B cell (primary cell): ENCODE measurements at regions not wholly inside any gene's neighbourhood (a gene's known extent, or its start where the extent isn't known, plus 50 kb on each side); places are given as distances from the start of the nearest gene placed in this dataset.
"Not testable (repeated sequence)": the region's sequence is repeated elsewhere in the genome, so short reads cannot be mapped to it uniquely, and the experiment has no call there.

Source experiments
- ATAC-seq: fragments of 200-7000 bp; cut with Tn5 transposase; one replicate; pipeline ENCODE4 v1.10.0; 2021; ENCODE audit warnings: low read depth, mild to moderate bottlenecking, moderate number of reproducible peaks, moderate library complexity
- CTCF ChIA-PET: fragments of 350-600 bp; sonication (Branson Sonifier 250); formaldehyde crosslinking; loops from one replicate; lab custom pipeline; 2021; ENCODE audit warnings: antibody characterized with exemption, inconsistent platforms; lab: Charles Lee
- POLR2A ChIA-PET: fragments of 350-600 bp; sonication (Branson Sonifier 250); formaldehyde crosslinking; loops from one replicate; lab custom pipeline; 2021; ENCODE audit warnings: antibody characterized with exemption; lab: Charles Lee
- DNase-seq: peaks from one replicate; pipeline ENCODE4 v3.0.0; 2013
- H2AFZ ChIP-seq: 2 replicates; pipeline ENCODE4 v1.6.1; 2012; ENCODE audit warnings: mild to moderate bottlenecking, low read depth, low read length; ENCODE audit not compliant: insufficient read depth, poor library complexity, severe bottlenecking
- H3K27ac ChIP-seq, 2 donors: 1 replicate in 1 of 2; 2 replicates in 1 of 2; pipeline ENCODE4 v1.5.1; 2012 to 2013; ENCODE audit warnings: low read length in 2 of 2, mild to moderate bottlenecking in 2 of 2, moderate library complexity in 1 of 2
- H3K27me3 ChIP-seq, 4 experiments: fragments of 200-600 bp in 1 of 4; sonication (generic) in 1 of 4; replicated peaks in 1 of 4; 1 replicate in 2 of 4; 2 replicates in 2 of 4; pipeline versions ENCODE4 v1.6.1 to v1.7.0; 2013 to 2016; ENCODE audit warnings: low read length in 3 of 4, mild to moderate bottlenecking in 2 of 4, mixed read lengths in 1 of 4, moderate library complexity in 1 of 4; ENCODE audit not compliant: insufficient read depth in 4 of 4, control insufficient read depth in 3 of 4; ENCODE audit errors: control extremely low read depth in 1 of 4
- H3K36me3 ChIP-seq, 2 experiments: replicated peaks in 1 of 2; 1 replicate in 1 of 2; 2 replicates in 1 of 2; pipeline versions ENCODE4 v1.6.1 to v1.7.1; 2013; ENCODE audit warnings: low read length in 1 of 2; ENCODE audit not compliant: insufficient read depth in 2 of 2, control insufficient read depth in 1 of 2; ENCODE audit errors: control extremely low read depth in 1 of 2, extremely low read depth in 1 of 2
- H3K4me1 ChIP-seq, 2 donors: fragments of 200-600 bp in 1 of 2; sonication (generic) in 1 of 2; 1 replicate in 1 of 2; 2 replicates in 1 of 2; pipeline versions ENCODE4 v1.5.1 to v1.6.1; 2013 to 2017; ENCODE audit warnings: low read length in 2 of 2; ENCODE audit not compliant: control insufficient read depth in 2 of 2, insufficient read depth in 2 of 2
- H3K4me2 ChIP-seq: replicated peaks from 2 replicates; pipeline ENCODE3; 2012; ENCODE audit warnings: mild to moderate bottlenecking, low read depth, low read length; ENCODE audit not compliant: poor library complexity, severe bottlenecking
- H3K4me3 ChIP-seq, 5 experiments: fragments of 200-600 bp in 1 of 5; sonication (generic) in 1 of 5; 1 replicate in 3 of 5; 2 replicates in 2 of 5; pipeline versions ENCODE4 v1.5.1 to v1.7.0; 2011 to 2016; ENCODE audit warnings: low read length in 4 of 5, mild to moderate bottlenecking in 4 of 5, low read depth in 2 of 5, control low read depth in 1 of 5, moderate library complexity in 1 of 5; ENCODE audit not compliant: insufficient read depth in 1 of 5; ENCODE audit errors: control extremely low read depth in 1 of 5, extremely low read depth in 1 of 5
- H3K79me2 ChIP-seq: fragments of 200-600 bp; sonication (generic); one replicate; pipeline ENCODE4 v1.6.0; 2016; ENCODE audit warnings: low read length; ENCODE audit not compliant: control insufficient read depth, insufficient read depth
- H3K9ac ChIP-seq: fragments of 200-600 bp; sonication (generic); 2 replicates; pipeline ENCODE4 v1.6.1; 2017; ENCODE audit warnings: mild to moderate bottlenecking, low read length, moderate library complexity
- H3K9me3 ChIP-seq, 3 donors: one replicate each; pipeline versions ENCODE4 v1.6.1 to v1.7.1; 2013; ENCODE audit warnings: low read length in 2 of 3; ENCODE audit not compliant: control insufficient read depth in 2 of 3, insufficient read depth in 1 of 3; ENCODE audit errors: control extremely low read depth in 1 of 3
- H4K20me1 ChIP-seq: 2 replicates; pipeline ENCODE4 v1.6.0; 2012; ENCODE audit warnings: mild to moderate bottlenecking, low read length; ENCODE audit not compliant: insufficient read depth, control insufficient read depth, poor library complexity, severe bottlenecking
- H3K27ac Mint-ChIP-seq: one replicate; pipeline ENCODE4 v1.8.0; 2021; ENCODE audit warnings: mixed read lengths
- H3K27me3 Mint-ChIP-seq: one replicate; pipeline ENCODE4 v1.8.0; 2021; ENCODE audit warnings: mixed read lengths
- H3K4me1 Mint-ChIP-seq: one replicate; pipeline ENCODE4 v1.8.0; 2021; ENCODE audit warnings: mixed read lengths
- H3K4me3 Mint-ChIP-seq: one replicate; pipeline ENCODE4 v1.8.0; 2021; ENCODE audit warnings: mixed read lengths
- H3K9me3 Mint-ChIP-seq: one replicate; pipeline ENCODE4 v1.8.0; 2022; ENCODE audit warnings: mixed read lengths; ENCODE audit not compliant: insufficient read depth
- CTCF ChIP-seq: fragments of 200-600 bp; IDR thresholded peaks from one replicate; pipeline ENCODE4 v1.8.0; 2022; ENCODE audit warnings: antibody characterized with exemption, mild to moderate bottlenecking
- EZH2 ChIP-seq: IDR thresholded peaks from 2 replicates; pipeline ENCODE4 v1.6.1; 2012; ENCODE audit warnings: borderline replicate concordance, low read depth, mild to moderate bottlenecking, moderate library complexity, low read length; ENCODE audit not compliant: insufficient read depth, poor library complexity, severe bottlenecking
- WGBS: methylation state at CpG from one replicate; pipeline ENCODE4 v1.1.5; 2013; ENCODE audit warnings: missing lambda C conversion rate; ENCODE audit not compliant: insufficient coverage; 5-methylcytosine and 5-hydroxymethylcytosine counted together
- intact Hi-C: fragments of 100-400 bp; cut with micrococcal nuclease; formaldehyde crosslinking; loops from one replicate; pipeline ENCODE4 v1.10.0; 2022

GRCh38 chr1:68873144-68873543 is 376.3 kb upstream of the DEPDC1 start:
- intact Hi-C loops = no loop called here
- Histone ChIP-seq H3K36me3 (no peaks in the 10 kb centered on the region), H3K27me3 (no peaks in the 10 kb centered on the region), H3K79me2 (no peaks in the 10 kb centered on the region), H2AFZ (no peak overlapping the region), H3K27ac (no peak overlapping the region), H3K9me3 (no peaks in the 10 kb centered on the region), H3K4me1 (no peaks in the 10 kb centered on the region), H4K20me1 (no peaks in the 10 kb centered on the region), H3K9ac (no peak overlapping the region), H3K4me2 (no peak overlapping the region), H3K4me3 (no peak overlapping the region)
- ATAC-seq (no peak), DNase-seq (no peak)
- H3K27me3 Mint-ChIP-seq = no peaks in the 10 kb centered on the region
- TF ChIP-seq EZH2 (no peak), CTCF (no peak)
- H3K4me3 Mint-ChIP-seq = no peak overlapping the region
- ChIA-PET CTCF (interaction anchor here (0.5 kb wide), 1 partner anchor 10 kb away, joined by 3 read pairs; no protein-coding TSS in a partner anchor), POLR2A (no interaction called here)
- WGBS = 100% methylated on average over 1 of the region's 2 CpGs
- H3K27ac Mint-ChIP-seq = no peak overlapping the region
- no peaks in the 10 kb centered on the region for H3K4me1 Mint-ChIP-seq
- peaks cover 3% of the 10 kb centered on the region for H3K9me3 Mint-ChIP-seq

- WGBS = 84% methylated on average over 15 of the region's 29 CpGs
- H3K4me1 ChIP-seq, ATAC-seq, H3K4me1 Mint-ChIP-seq, H3K9ac ChIP-seq, H3K4me3 ChIP-seq, H3K27ac ChIP-seq, H3K27me3 ChIP-seq, H3K27me3 Mint-ChIP-seq, POLR2A ChIA-PET, H3K9me3 Mint-ChIP-seq, intact Hi-C loops, H2AFZ ChIP-seq, H3K36me3 ChIP-seq, H3K4me2 ChIP-seq, H3K9me3 ChIP-seq, H3K79me2 ChIP-seq, H4K20me1 ChIP-seq, CTCF ChIA-PET, H3K27ac Mint-ChIP-seq, H3K4me3 Mint-ChIP-seq, DNase-seq: not testable (repeated sequence)
Measured at GRCh38 chr1:68881330-68882194, 384.7 kb upstream of the DEPDC1 start.
